Tibial artery (tissue), 4 donors: ENCODE measurements at regions not wholly inside any gene's neighbourhood (a gene's known extent, or its start where the extent isn't known, plus 50 kb on each side); places are given as distances from the start of the nearest gene placed in this dataset.
"Not testable (repeated sequence)": the region's sequence is repeated elsewhere in the genome, so short reads cannot be mapped to it uniquely, and the experiment has no call there.

Experiments used
- DNase-seq, 2 donors: peaks; one replicate each; pipeline ENCODE4 v3.0.0-alpha.2; 2019
- H3K27ac ChIP-seq, 2 donors: fragments of 200-600 bp; sonication (generic) in 1 of 2; 1 replicate in 1 of 2; 2 replicates in 1 of 2; pipeline ENCODE4 v1.5.1; 2018 to 2019; ENCODE audit warnings: mild to moderate bottlenecking in 1 of 2
- H3K27me3 ChIP-seq, 2 donors: fragments of 200-600 bp; sonication (generic) in 1 of 2; one replicate each; pipeline versions ENCODE4 v1.5.1 to v1.6.0; 2016 to 2019
- H3K36me3 ChIP-seq, 3 donors: fragments of 200-600 bp; sonication (generic) in 2 of 3; one replicate each; pipeline ENCODE4 v1.5.1; 2016 to 2019; ENCODE audit warnings: mild to moderate bottlenecking in 2 of 3
- H3K4me1 ChIP-seq, 4 donors: fragments of 200-600 bp; sonication (generic) in 2 of 4; 1 replicate in 3 of 4; 2 replicates in 1 of 4; pipeline ENCODE4 v1.5.1; 2016 to 2019
- H3K4me3 ChIP-seq, 2 donors: fragments of 200-600 bp; sonication (generic) in 1 of 2; 1 replicate in 1 of 2; 2 replicates in 1 of 2; pipeline ENCODE4 v1.5.1; 2018 to 2019; ENCODE audit warnings: mild to moderate bottlenecking in 2 of 2
- H3K9me3 ChIP-seq, 3 donors: fragments of 200-600 bp; sonication (generic) in 1 of 3; one replicate each; pipeline ENCODE4 v1.5.1; 2016 to 2019
- intact Hi-C: fragments of 100-400 bp; cut with DNase I; formaldehyde crosslinking; loops from one replicate; pipeline ENCODE4 v1.15.0; 2023; ENCODE audit warnings: low total_unique reads
- TF ChIP-seq, protein P1 (sequence below), 2 experiments: fragments of 200-600 bp in 1 of 2; fragments of 450-650 bp in 1 of 2; IDR thresholded peaks; one replicate each; pipeline ENCODE4 v1.5.1; 2017 to 2019; ENCODE audit warnings: antibody characterized with exemption in 2 of 2, mild to moderate bottlenecking in 1 of 2, moderate library complexity in 1 of 2

DNA sequence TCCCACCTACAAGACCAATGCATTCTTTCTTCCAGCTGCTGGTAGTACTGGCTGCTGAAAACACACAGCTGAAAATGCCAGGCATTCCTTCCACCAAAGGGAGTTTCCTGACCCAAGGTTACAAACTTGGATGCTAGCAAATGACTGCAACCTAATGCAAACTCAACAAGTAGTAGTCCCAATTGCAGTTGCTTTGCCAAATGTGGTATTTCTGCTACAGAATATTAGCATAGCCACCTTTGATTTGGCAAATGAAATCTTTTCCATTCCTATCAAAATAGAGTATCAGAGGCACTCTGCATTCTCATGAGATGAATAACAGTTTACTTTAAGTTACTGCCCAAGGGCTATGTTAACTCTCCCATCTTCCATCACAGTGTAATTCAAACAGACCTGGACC, 172.0 kb upstream of the ARHGAP42 start:
- DNase-seq: no peak

DNA sequence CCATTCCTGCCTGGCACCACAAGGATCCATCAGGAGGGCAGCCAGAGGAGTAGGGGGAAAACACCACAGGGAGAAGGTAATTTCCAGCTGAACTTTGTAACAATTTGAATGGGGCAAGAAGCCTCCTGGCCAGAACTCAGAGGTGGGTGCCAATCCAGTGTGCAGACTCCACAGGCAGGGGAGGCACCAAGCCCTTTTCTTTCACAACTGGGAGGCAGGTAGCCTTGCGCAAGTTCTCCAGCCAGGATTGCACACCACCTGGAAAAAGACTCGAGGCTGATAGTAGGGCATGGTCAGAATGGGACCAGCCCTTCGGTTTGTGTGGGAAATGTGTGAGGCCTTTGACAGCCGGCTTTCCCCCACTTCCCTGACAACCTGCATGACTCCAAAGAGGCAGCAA, 161.9 kb upstream of the ARHGAP42 start:
- H3K4me1 ChIP-seq: no peaks in the 10 kb centered on the region
- H3K4me3 ChIP-seq: no peak overlapping the region
- H3K27ac ChIP-seq: no peak overlapping the region
- no peak for DNase-seq
- TF ChIP-seq, protein P1, sequence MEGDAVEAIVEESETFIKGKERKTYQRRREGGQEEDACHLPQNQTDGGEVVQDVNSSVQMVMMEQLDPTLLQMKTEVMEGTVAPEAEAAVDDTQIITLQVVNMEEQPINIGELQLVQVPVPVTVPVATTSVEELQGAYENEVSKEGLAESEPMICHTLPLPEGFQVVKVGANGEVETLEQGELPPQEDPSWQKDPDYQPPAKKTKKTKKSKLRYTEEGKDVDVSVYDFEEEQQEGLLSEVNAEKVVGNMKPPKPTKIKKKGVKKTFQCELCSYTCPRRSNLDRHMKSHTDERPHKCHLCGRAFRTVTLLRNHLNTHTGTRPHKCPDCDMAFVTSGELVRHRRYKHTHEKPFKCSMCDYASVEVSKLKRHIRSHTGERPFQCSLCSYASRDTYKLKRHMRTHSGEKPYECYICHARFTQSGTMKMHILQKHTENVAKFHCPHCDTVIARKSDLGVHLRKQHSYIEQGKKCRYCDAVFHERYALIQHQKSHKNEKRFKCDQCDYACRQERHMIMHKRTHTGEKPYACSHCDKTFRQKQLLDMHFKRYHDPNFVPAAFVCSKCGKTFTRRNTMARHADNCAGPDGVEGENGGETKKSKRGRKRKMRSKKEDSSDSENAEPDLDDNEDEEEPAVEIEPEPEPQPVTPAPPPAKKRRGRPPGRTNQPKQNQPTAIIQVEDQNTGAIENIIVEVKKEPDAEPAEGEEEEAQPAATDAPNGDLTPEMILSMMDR (IDR thresholded peaks at IDR 0.05): no peak
- no peaks in the 10 kb centered on the region for H3K36me3 ChIP-seq
- no peaks in the 10 kb centered on the region for H3K27me3 ChIP-seq
- H3K9me3 ChIP-seq: peaks cover 0 to 12% (median 0%) of the 10 kb centered on the region in 3 donors
- intact Hi-C loops: no loop called here

More for the DNA sequence above, 172.0 kb upstream of the ARHGAP42 start:
- TF ChIP-seq, protein P1 (IDR thresholded peaks at IDR 0.05): no peak
- Histone ChIP-seq H3K27ac (no peak overlapping the region), H3K9me3 (no peaks in the 10 kb centered on the region), H3K4me3 (no peak overlapping the region), H3K27me3 (no peaks in the 10 kb centered on the region), H3K4me1 (peaks cover 0 to 7% (median 0%) of the 10 kb centered on the region in 4 donors), H3K36me3 (no peaks in the 10 kb centered on the region)
- intact Hi-C loops: no loop called here

DNA sequence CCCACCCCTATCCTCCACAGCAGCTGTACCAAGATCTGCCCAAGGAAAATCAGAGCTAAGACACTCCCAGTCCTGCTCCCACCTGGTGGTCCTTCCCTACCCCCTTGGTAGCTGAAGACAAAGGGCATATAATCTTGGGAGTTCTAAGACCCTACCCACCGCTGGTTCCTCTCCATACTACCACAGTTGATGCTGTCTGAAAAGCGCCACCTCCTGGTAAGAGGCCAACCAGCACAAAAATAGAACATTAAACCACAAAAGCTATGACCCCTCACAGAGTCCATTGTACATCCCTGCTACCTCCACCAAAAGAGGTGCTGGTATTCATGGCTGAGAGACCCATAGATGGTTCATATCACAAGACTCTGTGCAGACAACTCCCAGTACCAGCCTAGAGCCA, 161.5 kb upstream of the ARHGAP42 start:
- Histone ChIP-seq H3K27me3 (no peaks in the 10 kb centered on the region), H3K27ac (no peak overlapping the region), H3K9me3 (peaks cover 0 to 12% (median 0%) of the 10 kb centered on the region in 3 donors), H3K4me3 (no peak overlapping the region), H3K36me3 (no peaks in the 10 kb centered on the region), H3K4me1 (no peaks in the 10 kb centered on the region)
- no peak for DNase-seq
- intact Hi-C loops: no loop called here
- TF ChIP-seq, protein P1 (IDR thresholded peaks at IDR 0.05): no peak

DNA sequence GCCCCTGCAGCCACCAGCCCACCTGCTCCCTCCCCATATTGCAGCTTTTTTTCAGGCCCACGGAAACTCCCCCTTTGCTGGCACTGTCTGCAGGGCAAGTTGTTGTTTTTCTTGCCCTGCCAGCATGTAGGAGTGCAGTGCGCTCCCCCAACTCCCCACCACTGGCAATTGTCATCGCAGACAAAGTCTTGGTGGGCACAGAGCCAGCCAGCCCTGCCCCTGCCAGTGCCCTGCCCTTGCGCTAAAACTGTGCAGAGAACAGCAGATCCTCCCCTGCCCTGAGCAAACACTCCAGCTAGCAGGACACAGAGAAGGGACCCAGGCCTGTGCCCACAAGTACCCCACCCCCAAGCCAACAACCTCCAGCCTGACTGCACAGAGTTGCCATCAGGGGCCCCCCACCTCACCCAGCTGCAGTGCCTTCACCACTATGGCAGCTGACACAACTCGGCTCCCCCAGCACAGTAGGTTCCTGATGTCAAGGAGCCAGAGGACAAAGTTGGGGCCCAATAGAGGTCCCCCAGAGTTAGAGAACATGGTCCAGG, 158.1 kb upstream of the ARHGAP42 start:
- Histone ChIP-seq H3K27me3 (no peaks in the 10 kb centered on the region), H3K4me1 (no peaks in the 10 kb centered on the region), H3K36me3 (no peaks in the 10 kb centered on the region), H3K4me3 (no peak overlapping the region), H3K27ac (no peak overlapping the region), H3K9me3 (peaks cover 0 to 4% (median 0%) of the 10 kb centered on the region in 3 donors)
- intact Hi-C loops: no loop called here
- DNase-seq: no peak
- TF ChIP-seq, protein P1 (IDR thresholded peaks at IDR 0.05): no peak

DNA sequence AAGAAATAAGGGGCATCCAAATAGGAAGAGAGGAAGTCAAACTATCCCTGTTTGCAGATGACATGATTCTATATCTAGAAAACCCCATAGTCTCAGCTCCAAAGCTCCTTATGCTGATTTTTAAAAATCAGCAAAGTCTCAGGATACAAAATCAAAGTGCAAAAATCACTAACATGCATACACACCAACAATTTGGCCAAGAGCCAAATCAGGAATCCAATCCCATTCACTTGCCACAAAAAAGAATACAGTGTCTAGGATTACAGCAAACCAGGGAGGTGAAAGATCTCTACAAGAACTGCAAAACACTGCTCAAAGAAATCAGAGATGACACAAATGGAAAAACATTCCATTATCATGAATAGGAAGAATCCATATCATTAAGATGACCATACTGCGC, 155.8 kb upstream of the ARHGAP42 start:
- H3K27ac ChIP-seq, H3K36me3 ChIP-seq, H3K27me3 ChIP-seq, H3K4me1 ChIP-seq, H3K4me3 ChIP-seq, H3K9me3 ChIP-seq, DNase-seq, intact Hi-C loops: not testable (repeated sequence)

DNA sequence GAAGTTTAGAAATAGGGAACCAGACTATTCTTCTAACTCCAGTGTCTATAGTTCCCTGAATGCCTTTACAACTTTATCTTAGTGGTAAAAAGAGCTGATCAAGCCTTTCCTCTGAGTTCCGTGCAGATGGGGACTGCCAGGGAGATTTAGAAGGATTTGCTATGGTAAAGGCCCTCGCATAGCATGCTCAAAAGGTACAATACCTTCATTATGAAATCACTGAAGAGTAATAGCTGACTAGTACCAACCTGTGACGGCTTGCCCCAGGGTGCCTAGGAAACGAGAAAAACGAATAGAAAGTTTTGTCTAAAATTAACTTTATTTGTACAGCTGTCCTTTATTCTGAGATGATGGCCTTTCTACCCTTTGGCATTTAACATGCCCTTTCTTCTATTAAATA, 150.1 kb upstream of the ARHGAP42 start:
- no peaks in the 10 kb centered on the region for H3K36me3 ChIP-seq
- no peaks in the 10 kb centered on the region for H3K4me1 ChIP-seq
- no peak for DNase-seq
- no peaks in the 10 kb centered on the region for H3K9me3 ChIP-seq
- TF ChIP-seq, protein P1 (IDR thresholded peaks at IDR 0.05): no peak
- H3K27ac ChIP-seq: no peak overlapping the region
- no peaks in the 10 kb centered on the region for H3K27me3 ChIP-seq
- intact Hi-C loops: no loop called here
- H3K4me3 ChIP-seq: no peak overlapping the region
